ENCODE measurements at regions not wholly inside any gene's neighbourhood (a gene's known extent, or its start where the extent isn't known, plus 50 kb on each side); places are given as distances from the start of the nearest gene placed in this dataset.

DNA sequence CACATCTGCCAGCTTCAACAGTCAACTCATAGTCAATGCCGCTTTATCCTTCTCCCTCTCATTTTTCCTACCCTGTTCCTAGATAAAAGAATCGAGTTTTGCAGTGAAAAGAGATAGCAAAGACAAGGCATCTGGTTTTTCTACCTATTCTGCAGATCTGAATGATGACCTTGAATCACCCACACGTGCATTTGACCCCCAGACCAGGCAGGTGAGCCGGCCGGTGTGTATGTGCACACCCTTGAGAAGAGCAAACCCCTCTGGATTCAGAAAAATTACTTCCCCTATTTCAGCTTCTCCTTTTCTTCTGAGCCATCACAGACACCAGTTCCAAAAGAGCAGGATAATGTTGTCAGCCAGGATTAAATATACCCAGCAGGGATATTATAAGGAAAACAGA, 115.6 kb upstream of the ST6GAL2 start:
- TF ChIP-seq CBFB (CRISPR knock-in tag; IDR thresholded peaks at IDR 0.05): no peak
- TF ChIP-seq, protein P1, sequence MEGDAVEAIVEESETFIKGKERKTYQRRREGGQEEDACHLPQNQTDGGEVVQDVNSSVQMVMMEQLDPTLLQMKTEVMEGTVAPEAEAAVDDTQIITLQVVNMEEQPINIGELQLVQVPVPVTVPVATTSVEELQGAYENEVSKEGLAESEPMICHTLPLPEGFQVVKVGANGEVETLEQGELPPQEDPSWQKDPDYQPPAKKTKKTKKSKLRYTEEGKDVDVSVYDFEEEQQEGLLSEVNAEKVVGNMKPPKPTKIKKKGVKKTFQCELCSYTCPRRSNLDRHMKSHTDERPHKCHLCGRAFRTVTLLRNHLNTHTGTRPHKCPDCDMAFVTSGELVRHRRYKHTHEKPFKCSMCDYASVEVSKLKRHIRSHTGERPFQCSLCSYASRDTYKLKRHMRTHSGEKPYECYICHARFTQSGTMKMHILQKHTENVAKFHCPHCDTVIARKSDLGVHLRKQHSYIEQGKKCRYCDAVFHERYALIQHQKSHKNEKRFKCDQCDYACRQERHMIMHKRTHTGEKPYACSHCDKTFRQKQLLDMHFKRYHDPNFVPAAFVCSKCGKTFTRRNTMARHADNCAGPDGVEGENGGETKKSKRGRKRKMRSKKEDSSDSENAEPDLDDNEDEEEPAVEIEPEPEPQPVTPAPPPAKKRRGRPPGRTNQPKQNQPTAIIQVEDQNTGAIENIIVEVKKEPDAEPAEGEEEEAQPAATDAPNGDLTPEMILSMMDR (IDR thresholded peaks at IDR 0.05 in 2 of 3, conservative IDR thresholded peaks at IDR 0.05 in 1 of 3; ENCODE audit: insufficient read depth in 2 of 3, low read depth in 1 of 3, low read length in 3 of 3): no peak

Measured in K562 (cell line).